ENCODE measurements at regions not wholly inside any gene's neighbourhood (a gene's known extent, or its start where the extent isn't known, plus 50 kb on each side); places are given as distances from the start of the nearest gene placed in this dataset.
"Not testable (repeated sequence)": the region's sequence is repeated elsewhere in the genome, so short reads cannot be mapped to it uniquely, and the experiment has no call there.

DNA sequence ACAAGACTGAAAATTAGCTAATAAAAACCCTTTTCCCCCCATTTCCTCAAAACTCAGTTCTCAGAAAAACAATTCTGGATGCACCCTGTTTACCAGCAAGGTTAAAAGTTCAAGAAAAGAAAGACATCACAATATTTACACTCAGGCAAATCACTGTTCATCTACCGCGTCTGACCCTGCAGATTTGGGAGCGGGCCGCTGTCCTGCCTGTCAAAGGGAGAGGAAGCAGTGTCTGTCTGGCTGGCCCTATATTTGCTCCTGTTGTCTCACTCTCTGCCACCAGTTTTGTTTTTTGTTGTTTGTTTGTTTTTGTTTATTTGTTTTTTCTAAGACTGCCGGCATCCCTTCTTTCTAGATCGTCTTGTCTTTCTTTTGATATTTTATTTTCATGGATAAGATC, 299.4 kb downstream of the BCL2L11 start:
- TF ChIP-seq BHLHE40 (IDR thresholded peaks at IDR 0.05; ENCODE audit: low read depth, low read length); POLR2A (IDR thresholded peaks at IDR 0.05; ENCODE audit: low read depth, low read length); CHD1 (IDR thresholded peaks at IDR 0.05; ENCODE audit: low read depth, low read length); RAD21 (IDR thresholded peaks at IDR 0.05; ENCODE audit: low read length); RCOR1 (IDR thresholded peaks at IDR 0.05; ENCODE audit: insufficient replicate concordance, low read length); SMC3 (IDR thresholded peaks at IDR 0.05; ENCODE audit: low read depth, low read length); RFX5 (IDR thresholded peaks at IDR 0.05; ENCODE audit: low read depth, low read length); MAZ (IDR thresholded peaks at IDR 0.05; ENCODE audit: borderline replicate concordance, low read depth, low read length); CEBPB (IDR thresholded peaks at IDR 0.05; ENCODE audit: low read depth, low read length); MXI1 (IDR thresholded peaks at IDR 0.05; ENCODE audit: borderline replicate concordance, low read depth, low read length): not testable (repeated sequence)
- TF ChIP-seq, protein P1, sequence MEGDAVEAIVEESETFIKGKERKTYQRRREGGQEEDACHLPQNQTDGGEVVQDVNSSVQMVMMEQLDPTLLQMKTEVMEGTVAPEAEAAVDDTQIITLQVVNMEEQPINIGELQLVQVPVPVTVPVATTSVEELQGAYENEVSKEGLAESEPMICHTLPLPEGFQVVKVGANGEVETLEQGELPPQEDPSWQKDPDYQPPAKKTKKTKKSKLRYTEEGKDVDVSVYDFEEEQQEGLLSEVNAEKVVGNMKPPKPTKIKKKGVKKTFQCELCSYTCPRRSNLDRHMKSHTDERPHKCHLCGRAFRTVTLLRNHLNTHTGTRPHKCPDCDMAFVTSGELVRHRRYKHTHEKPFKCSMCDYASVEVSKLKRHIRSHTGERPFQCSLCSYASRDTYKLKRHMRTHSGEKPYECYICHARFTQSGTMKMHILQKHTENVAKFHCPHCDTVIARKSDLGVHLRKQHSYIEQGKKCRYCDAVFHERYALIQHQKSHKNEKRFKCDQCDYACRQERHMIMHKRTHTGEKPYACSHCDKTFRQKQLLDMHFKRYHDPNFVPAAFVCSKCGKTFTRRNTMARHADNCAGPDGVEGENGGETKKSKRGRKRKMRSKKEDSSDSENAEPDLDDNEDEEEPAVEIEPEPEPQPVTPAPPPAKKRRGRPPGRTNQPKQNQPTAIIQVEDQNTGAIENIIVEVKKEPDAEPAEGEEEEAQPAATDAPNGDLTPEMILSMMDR (conservative IDR thresholded peaks at IDR 0.05; ENCODE audit: low read depth, low read length), result not testable (repeated sequence)
- TF ChIP-seq, protein P2, sequence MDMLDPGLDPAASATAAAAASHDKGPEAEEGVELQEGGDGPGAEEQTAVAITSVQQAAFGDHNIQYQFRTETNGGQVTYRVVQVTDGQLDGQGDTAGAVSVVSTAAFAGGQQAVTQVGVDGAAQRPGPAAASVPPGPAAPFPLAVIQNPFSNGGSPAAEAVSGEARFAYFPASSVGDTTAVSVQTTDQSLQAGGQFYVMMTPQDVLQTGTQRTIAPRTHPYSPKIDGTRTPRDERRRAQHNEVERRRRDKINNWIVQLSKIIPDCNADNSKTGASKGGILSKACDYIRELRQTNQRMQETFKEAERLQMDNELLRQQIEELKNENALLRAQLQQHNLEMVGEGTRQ (IDR thresholded peaks at IDR 0.05; ENCODE audit: low read depth, low read length), result not testable (repeated sequence)
- TF ChIP-seq, protein P3, sequence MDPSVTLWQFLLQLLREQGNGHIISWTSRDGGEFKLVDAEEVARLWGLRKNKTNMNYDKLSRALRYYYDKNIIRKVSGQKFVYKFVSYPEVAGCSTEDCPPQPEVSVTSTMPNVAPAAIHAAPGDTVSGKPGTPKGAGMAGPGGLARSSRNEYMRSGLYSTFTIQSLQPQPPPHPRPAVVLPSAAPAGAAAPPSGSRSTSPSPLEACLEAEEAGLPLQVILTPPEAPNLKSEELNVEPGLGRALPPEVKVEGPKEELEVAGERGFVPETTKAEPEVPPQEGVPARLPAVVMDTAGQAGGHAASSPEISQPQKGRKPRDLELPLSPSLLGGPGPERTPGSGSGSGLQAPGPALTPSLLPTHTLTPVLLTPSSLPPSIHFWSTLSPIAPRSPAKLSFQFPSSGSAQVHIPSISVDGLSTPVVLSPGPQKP (IDR thresholded peaks at IDR 0.05; ENCODE audit: borderline replicate concordance, low read depth, low read length), result not testable (repeated sequence)
